Epithelial cell of prostate (primary cell): ENCODE measurements at regions not wholly inside any gene's neighbourhood (a gene's known extent, or its start where the extent isn't known, plus 50 kb on each side); places are given as distances from the start of the nearest gene placed in this dataset.
"Not testable (repeated sequence)": the region's sequence is repeated elsewhere in the genome, so short reads cannot be mapped to it uniquely, and the experiment has no call there.

Experiments
- DNase-seq: peaks from one replicate; pipeline ENCODE4 v3.0.0-alpha.2; 2011; ENCODE audit warnings: low read depth, low spot score
- H3K27ac ChIP-seq: fragments of 450-650 bp; 2 replicates; pipeline ENCODE4 v1.5.1; 2017; ENCODE audit warnings: mild to moderate bottlenecking

DNA sequence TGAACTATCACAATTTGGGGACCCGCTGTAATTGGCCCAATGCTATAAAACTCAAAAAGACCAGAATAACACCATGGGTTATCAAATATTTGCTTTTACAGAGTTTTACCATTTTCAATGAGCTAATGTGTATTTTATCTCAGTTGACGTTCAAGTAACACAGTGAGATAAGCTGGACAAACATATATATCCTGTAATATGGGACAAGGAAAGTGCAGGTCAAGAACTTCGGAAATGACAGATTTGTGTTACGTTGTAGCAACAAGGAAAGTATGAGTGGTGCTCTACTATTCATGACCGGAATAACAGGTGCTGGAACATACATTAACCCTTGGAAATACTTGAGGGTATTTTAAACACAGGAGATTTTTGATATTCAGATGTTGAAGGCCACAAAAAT is 566.4 kb upstream of the FLRT2 start:
- no peak for DNase-seq

DNA sequence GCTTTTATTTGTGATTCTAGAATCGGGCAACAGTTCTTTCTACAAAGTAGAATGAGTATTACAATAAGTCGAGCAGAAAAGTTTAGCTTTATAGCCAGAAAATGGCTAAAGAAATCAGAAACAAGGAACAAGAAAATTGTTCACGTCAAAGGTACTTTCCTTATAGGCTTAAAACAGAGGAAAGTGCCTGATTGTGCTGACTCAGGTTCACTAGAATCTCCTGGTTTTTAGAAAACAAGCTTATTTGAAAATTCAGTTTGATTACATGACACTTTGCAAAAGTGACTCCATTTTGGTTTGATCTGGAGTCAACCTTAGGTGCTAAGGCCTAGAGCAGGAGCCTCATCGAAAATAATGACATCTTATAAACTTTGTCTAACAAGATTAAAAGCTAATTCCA is 564.7 kb upstream of the FLRT2 start:
- no peak for DNase-seq
- H3K27ac ChIP-seq = no peak overlapping the region

More for the DNA sequence above, 566.4 kb upstream of the FLRT2 start:
- no peak overlapping the region for H3K27ac ChIP-seq

DNA sequence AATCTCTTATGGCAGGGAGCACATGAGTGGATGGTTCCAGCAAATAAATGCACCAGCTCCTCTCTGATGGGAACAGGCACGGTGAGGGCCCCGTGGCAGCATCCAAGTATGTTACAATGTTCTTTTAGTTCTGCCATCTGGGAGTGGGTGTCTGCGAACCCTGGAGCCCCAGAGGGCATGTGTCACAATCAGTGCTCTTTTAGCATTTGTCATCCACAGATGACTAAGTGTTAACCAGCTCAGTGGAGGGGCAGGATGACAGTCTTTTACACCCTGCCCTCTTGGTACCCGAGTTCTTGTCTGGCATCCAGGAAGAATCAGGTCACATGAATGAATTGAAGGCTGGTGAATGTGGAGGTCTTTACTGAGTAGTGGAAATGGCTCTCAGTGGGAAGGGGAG is 560.4 kb upstream of the FLRT2 start:
- H3K27ac ChIP-seq = no peak overlapping the region
- no peak for DNase-seq

DNA sequence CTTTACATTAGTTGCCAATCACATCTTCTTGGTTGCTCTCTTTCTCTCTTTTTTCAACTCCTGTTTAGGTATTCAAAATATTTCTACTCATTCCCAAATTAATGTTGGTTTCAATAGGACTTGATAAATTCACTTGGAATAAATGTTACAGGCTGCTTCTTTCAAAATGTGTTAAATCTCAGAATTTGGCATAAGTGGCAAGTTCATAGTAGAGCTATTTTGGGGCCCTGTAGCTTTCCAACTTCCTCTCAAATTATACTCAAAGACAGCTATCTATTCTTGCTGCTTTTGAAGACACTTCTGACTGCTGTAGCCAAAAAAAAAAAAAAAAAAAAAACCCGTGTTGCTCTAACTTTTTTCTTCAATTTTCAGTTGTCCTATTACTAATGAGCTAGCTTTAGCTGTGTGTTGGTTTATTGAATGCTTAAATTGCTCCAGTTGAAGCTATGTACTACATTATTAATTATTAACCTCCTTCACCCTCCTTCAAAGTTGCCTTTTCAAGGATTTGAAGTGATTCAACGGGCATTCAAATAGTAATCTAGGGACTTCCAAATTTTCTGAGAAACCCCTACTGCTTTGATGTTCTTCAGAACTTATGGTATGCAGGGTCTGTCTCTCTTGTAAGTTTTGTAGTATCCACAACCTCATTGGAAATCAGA is 554.6 kb upstream of the FLRT2 start:
- no peak for DNase-seq
- no peak overlapping the region for H3K27ac ChIP-seq

DNA sequence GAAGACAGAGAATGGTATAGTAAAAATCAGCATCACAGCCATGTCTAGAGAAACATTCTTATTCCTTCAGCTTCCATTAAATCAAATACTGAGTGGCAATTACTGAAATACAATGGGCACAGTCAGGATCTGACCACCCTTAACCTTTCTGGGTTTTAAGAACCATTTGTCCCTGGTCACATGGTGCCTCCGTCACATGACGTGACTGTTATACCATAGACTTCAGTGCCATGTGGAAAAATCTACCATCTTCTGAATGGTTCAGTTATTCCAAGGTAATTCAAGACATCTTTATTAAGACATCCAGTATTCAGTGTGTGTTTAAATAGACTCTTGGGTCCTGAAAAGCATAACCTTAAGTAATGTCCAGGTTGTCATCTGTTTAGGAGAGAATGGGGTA is 553.1 kb upstream of the FLRT2 start:
- no peak for DNase-seq
- no peak overlapping the region for H3K27ac ChIP-seq

DNA sequence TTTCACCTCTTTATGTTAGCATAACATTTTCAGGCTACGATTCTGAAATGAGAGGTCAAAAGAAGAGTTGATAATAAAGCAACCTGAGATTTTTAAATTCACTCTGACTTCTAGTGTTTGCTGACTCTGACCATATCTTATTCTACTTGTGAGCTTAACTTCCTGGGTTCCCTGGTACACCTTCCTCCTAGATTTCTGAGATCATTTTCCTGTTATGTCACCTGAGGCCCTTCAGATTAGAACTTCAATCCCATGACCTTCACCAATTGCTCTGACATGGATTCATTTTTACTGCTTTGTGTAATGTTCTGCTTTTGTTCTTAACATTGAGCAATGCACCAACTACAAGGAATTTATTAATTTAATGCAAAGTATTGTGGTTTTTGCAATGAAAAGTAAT is 542.9 kb upstream of the FLRT2 start:
- no peak for DNase-seq
- no peak overlapping the region for H3K27ac ChIP-seq

DNA sequence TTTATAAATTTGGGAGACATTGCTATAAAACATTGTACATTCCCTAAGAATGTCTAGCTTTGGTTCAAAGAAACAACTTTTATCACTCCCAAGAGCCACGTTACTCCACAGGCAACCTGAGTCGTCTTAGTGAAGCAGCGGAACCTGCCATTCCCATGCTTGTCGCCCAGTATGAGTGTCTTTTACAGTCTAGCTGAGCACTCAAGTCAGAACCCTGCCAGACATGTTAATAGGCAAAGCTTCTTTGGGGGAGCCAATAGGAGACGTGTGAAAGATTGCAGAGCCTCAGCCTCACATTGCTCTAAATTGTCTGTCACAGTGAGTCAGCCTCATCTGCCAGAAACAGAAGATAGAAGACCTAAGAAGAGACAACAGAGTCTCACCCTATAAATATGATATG is 541.6 kb upstream of the FLRT2 start:
- no peak overlapping the region for H3K27ac ChIP-seq
- DNase-seq = peak; percentile 26

DNA sequence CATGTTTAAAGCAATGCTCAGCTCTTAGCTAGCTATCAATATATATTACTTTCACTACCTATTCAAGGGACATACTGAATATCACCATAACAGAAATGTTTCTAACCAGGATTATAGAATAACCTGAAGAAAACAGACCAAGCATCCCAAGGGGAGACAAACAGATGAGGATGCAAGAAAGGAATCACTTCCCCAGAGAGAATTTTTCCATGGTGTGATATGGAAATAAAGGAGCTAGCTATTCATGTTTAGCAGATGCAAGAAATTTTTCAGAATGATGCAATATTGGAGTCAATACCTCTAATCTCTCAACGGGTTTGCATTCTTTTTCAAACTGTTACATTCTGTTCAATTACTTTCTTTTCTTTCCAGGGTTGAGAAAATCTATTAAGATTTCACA is 538.9 kb upstream of the FLRT2 start:
- no peak for DNase-seq
- no peak overlapping the region for H3K27ac ChIP-seq

DNA sequence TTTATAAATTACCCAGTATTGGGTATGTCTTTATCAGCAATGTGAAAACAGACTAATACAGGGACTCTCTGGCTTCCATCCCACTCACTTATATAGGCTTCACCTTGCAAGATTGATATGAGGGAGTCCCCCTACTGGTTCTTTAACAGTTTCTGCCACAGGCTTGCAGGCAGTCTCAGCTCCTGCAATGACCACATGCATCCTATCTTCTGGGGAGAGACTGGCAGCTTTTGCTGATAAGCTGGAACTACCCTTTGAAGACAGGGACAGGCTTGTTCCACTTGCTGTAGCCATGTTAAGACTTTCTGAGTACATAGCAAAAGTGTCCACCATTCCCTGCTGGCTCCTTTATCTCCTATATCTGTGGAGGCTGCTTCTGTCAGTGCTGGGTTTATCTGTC is 531.7 kb upstream of the FLRT2 start:
- no peak for DNase-seq
- no peak overlapping the region for H3K27ac ChIP-seq

DNA sequence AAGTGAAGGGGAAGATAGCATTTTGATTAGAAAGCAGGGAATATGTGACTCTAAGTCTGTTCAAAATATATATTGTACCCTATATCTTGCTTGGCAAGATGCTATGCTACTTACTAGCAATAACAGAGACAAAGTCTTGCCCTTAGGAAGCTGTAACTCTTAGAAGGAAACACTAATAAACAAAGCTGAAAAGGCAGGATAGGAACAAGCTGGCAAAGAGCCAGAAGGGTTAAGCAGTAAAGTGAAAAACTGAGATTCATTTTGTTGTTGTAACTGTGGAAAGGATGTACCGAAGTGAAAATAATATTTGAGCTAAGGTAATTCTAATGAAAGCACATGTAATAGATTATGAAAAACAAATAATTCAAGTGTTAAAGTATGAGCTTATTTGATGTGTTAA is 527.1 kb upstream of the FLRT2 start:
- H3K27ac ChIP-seq = no peak overlapping the region
- DNase-seq = no peak

DNA sequence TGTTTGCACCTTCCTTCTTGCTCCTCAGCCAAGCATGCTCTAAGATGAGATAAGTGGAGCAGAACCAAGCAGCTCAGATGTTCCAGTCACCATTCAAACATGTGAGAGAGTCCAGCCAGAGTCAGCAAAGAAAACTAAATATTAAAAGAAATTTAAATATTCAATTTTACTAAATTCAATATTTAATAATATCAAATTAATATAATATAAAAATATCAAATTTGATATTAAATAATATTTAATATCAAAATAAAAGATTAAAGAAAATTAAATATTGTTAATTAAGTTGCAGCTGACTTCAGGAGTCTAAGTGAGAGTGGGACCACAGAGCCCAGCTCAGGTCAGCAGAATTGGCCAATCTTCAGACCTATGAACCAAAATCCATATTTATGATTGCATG is 526.1 kb upstream of the FLRT2 start:
- no peak overlapping the region for H3K27ac ChIP-seq
- no peak for DNase-seq

DNA sequence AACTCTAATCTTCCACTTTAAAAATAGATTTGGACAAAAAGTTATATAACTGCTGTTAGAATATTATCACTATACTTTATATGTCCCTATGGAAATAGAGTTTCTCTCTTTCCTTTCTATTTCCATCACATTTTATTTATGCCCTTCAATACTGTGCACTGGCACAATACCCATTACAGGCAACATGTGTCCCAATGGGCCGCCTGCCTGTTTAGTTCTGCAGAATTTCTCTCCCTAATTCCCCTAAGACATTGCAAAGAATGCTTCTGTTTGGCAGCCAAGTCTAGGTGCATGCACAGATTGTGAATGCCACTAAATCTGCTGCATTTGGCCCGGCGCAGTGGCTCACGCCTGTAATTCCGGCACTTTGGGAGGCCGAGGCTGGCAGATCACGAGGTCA is 520.4 kb upstream of the FLRT2 start:
- no peak for DNase-seq
- H3K27ac ChIP-seq = no peak overlapping the region

DNA sequence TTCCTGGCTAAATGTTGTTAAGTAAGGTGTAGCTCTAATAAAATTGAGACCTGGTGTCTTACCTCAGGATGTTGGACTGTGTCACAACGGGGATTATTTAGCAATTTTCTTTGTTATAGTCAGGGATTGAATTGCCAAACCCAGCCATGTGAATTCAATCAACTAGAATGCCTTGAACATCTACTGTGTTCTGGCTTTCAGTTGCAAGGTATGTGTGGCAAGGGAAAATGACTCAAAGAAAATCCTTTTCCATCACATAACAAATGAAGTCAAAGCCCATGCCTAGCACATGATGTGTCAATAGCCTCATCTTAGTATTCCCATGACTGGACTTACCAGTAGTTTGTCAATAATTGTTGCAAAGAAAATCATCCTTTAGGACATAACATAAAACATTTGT is 519.8 kb upstream of the FLRT2 start:
- no peak for DNase-seq
- no peak overlapping the region for H3K27ac ChIP-seq

DNA sequence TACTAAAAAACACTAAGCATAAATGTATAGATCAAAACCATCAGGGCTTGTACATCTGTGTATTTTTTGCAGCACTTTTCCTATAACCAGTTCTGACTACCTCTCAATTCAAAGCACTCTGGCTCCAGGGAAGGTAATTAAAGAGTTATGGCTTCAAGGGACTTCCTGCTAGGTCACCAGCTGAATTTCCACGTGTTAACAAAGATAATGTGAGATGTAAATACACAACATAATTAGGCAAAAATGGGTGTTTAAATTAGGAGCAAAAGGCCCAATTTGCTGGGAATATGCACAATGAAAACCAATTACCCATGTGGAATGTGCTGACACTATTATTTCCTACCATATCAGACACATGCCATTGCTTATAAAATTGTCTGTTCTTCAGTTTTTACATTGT is 513.4 kb upstream of the FLRT2 start:
- no peak overlapping the region for H3K27ac ChIP-seq
- no peak for DNase-seq

DNA sequence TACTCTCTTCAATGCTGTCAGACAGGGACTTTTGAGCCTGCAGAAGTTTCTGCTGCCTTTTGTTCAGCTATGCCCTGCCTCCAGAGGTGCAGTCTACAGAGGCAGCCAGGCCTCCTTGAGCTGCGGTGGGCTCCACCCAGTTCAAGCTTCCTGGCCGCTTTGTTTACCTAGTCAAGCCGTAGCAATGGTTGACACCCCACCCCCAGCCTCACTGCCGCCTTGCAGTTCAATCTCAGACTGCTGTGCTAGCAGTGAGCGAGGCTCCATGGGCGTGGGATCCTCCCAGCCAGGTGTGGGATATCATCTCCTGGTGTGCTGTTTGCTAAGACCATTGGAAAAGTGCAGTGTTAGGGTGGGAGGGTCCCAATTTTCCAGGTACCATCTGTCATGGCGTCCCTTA is 506.1 kb upstream of the FLRT2 start:
- not testable (repeated sequence) for DNase-seq, H3K27ac ChIP-seq

DNA sequence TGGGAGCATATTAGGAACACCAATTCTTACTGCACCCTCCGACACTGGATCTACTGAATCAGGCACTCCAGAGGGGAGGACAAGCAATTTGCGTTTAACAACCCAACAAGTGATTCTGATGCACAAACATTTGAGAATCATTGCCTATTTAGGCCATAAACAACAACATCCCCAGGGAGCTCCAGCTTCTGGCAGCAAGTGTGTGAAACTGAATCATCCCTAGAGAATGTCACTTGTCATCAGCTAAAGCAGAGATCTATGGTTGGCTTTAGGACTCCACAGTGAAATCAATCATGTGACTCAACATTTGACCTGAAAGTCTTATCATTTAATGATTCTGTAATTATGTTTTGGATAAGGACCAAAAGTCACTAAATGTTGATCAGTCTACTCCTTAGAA is 505.0 kb upstream of the FLRT2 start:
- H3K27ac ChIP-seq = no peak overlapping the region
- no peak for DNase-seq

DNA sequence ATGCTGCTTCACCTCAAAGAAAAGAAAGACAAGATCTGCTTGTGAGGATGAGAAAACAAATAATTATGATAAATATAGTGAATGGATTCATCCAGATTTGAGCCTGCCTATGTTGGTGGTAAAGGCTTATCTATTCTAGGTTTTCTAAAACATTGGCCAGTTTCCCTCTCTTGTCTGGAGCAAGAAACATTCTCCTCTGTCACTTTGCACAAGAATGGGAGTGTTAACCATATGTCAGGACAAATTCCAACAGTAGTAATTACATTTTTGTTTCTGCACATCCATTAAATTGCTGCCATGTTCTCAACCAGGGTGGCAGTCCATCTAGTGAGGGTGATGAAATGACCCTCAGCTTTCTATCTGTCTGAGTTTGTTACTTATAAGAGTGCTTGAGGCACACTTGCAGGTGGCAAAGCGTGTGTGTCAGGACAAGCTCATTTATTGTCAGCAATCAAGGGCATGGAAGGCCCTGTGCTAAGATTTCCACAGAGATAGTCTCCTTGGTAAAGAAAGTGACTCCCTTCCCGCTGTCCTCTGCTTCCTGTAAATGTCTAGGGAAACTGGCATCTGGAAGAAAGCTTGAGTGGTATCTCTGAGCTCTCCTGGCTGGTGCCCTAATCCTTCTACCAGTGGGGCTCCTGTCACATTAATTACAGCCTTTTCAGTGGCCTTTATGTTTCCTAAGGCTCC is 502.1 kb upstream of the FLRT2 start:
- DNase-seq = no peak
- no peak overlapping the region for H3K27ac ChIP-seq

DNA sequence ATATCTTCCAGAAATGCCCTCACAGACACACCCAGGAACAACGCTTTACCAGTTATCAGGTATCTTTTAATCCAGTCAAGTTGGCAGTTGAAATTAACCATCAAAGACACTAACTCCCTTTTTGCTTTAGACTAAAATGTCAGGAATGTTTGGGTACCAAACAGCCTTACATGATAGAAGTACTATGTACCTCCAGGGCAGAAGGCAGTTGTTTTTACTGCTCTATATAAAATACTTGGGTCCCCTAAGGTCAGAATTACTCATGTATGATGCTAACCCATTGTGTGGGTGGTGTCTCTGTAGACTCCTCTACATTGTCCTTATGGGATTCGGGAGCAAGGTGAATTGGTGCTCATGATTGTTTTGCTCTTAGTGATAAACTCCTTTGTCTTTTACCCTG is 492.5 kb upstream of the FLRT2 start:
- no peak for DNase-seq
- H3K27ac ChIP-seq = no peak overlapping the region

DNA sequence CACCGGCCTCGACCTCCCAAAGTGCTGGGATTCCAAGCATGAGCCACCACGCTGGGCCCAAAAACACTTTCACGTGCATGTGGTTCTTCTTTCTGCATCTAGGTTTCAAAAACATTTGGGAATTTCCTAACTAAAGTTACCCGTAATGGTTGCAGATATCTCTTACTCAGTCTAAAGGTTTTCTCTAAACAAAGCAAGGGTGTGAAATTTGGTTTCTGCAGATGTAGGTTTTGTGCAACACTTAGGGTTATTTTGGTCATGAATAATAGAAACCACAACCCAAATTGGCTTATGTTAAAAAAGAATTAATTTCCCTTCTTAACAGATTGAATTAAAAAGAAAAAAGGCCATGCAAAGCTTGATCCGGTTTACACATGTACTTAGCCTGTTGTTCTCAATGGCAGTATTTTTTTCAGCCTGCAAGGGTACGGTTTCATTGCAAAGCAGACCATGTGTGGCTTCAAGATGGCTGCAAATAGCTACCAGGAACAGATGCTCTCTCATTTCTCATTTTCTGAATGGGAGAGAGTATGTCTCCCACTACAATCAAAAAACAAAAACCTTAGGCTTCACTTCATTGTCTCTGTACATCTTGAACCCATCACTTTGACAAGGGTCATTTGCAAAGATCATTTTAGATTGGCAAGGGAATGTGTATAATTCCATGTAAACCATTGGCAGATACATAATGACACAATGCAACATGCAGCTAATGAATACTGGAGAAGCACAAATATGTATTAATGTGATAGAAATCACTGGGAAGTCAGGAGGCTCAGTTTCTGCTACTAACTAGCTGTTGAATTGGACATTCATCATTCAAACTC is 491.2 kb upstream of the FLRT2 start:
- DNase-seq = no peak
- no peak overlapping the region for H3K27ac ChIP-seq

DNA sequence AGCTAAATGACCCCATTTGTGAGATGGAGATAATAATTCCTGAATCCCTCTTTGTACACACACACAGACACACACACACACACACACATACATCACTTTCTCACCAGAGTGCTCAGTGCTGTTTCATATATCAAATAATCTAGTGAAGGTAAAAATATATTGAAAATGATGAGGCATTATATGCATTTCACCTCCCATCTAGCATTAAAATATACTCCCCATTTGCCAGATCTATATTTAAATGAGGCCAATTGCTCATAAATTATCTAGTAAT is 490.7 kb upstream of the FLRT2 start:
- H3K27ac ChIP-seq = no peak overlapping the region
- DNase-seq = no peak

DNA sequence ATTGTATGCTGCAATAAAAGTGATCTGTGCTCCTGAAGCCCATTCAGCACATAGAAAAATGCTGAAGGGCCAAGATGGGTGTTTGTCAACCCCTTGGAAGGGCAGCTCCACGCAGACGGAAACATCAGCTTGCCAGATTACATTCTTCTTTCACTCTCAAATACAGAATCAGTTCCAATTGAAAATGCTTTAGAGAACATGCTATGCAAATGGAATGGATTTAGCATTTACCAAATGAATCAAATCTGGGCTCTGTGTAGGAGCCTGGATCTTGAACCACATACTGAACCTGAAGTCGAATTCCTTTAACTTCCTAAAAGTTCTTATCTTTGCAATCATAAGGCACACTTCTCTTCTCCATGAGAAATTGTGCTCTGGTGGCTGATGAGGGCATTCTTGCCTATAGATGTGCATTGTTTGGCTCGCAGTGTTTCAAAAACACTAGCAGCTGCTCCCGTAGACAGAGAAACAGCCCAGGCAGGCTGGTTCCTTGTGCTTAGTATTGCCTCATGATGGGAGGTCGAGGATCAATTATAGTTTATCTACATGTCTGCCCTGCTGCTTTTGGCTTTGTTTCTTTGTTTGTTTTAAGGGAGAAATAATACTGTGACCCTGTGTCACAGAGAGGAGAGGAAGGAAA is 489.8 kb upstream of the FLRT2 start:
- no peak overlapping the region for H3K27ac ChIP-seq
- no peak for DNase-seq
